HG03196 (cell line): ENCODE measurements at regions not wholly inside any gene's neighbourhood (a gene's known extent, or its start where the extent isn't known, plus 50 kb on each side); places are given as distances from the start of the nearest gene placed in this dataset.

Source experiments
- ATAC-seq: cut with Tn5 transposase; IDR thresholded peaks from one replicate; pipeline ENCODE4 v1.9.1; 2021; ENCODE audit not compliant: unreplicated experiment

GRCh38 chr20:50311308-50312001 lies 120.8 kb downstream of the CEBPB start:
- no peak for ATAC-seq

GRCh38 chr20:50312002-50312681 lies 121.5 kb downstream of the CEBPB start:
- ATAC-seq = no peak

GRCh38 chr20:50312682-50313521 lies 122.3 kb downstream of the CEBPB start:
- no peak for ATAC-seq

GRCh38 chr20:50313522-50313820 lies 122.8 kb downstream of the CEBPB start:
- no peak for ATAC-seq

GRCh38 chr20:50313827-50314677 lies 123.4 kb downstream of the CEBPB start:
- ATAC-seq = no peak

- no peak for ATAC-seq
These were observed 124.2 kb downstream of the CEBPB start for GRCh38 chr20:50314678-50315335.

GRCh38 chr20:50315586-50316551 lies 125.2 kb downstream of the CEBPB start:
- no peak for ATAC-seq

GRCh38 chr20:50317116-50317515 lies 126.5 kb downstream of the CEBPB start:
- ATAC-seq = no peak

- no peak for ATAC-seq
These were observed 127.0 kb downstream of the CEBPB start for GRCh38 chr20:50317609-50318008.

GRCh38 chr20:50318710-50319109 lies 128.1 kb downstream of the CEBPB start:
- no peak for ATAC-seq

- ATAC-seq = no peak
These were observed 129.6 kb downstream of the CEBPB start for GRCh38 chr20:50320005-50320900.

GRCh38 chr20:50320901-50321796 lies 130.5 kb downstream of the CEBPB start:
- no peak for ATAC-seq

- ATAC-seq = no peak
These were observed 131.3 kb downstream of the CEBPB start for GRCh38 chr20:50321797-50322480.

- no peak for ATAC-seq
These were observed 132.1 kb downstream of the CEBPB start for GRCh38 chr20:50322703-50323131.

- ATAC-seq = no peak
These were observed 132.6 kb downstream of the CEBPB start for GRCh38 chr20:50323209-50323608.
